H1 (cell line): ENCODE measurements at regions not wholly inside any gene's neighbourhood (a gene's known extent, or its start where the extent isn't known, plus 50 kb on each side); places are given as distances from the start of the nearest gene placed in this dataset.

ENCODE experiments used
- CTCF ChIA-PET: fragments of 300-600 bp; sonication (Branson Sonifier 250); formaldehyde crosslinking; loops from one replicate; lab custom pipeline; 2021; ENCODE audit not compliant: partially characterized antibody; lab: Charles Lee
- POLR2A ChIA-PET: fragments of 300-600 bp; sonication (Branson Sonifier 250); formaldehyde crosslinking; loops from one replicate; lab custom pipeline; 2021; ENCODE audit warnings: inconsistent platforms; ENCODE audit not compliant: partially characterized antibody; lab: Charles Lee
- DNase-seq, 2 experiments: peaks; one replicate each; pipeline versions ENCODE4 v3.0.0 to v3.0.0-alpha.2; 2010 to 2022; ENCODE audit warnings: low spot score in 2 of 2, low read depth in 1 of 2, mixed read lengths in 1 of 2
- FAIRE-seq: peaks from 2 replicates; lab custom pipeline; 2011; peaks lifted over from hg19 to GRCh38; lab: Jason Lieb, UNC
- H2AFZ ChIP-seq: 2 replicates; pipeline ENCODE4 v1.8.1; 2012; ENCODE audit warnings: low read length, inconsistent platforms
- H2AK5ac ChIP-seq: 2 replicates; pipeline ENCODE4 v1.6.1; 2013; ENCODE audit warnings: low read depth, low read length
- H2BK120ac ChIP-seq: replicated peaks from 2 replicates; pipeline ENCODE3; 2013; ENCODE audit warnings: low read depth, low read length, inconsistent platforms
- H2BK12ac ChIP-seq: 2 replicates; pipeline ENCODE4 v1.6.1; 2013; ENCODE audit warnings: low read depth, low read length
- H2BK15ac ChIP-seq: 2 replicates; pipeline ENCODE4 v1.6.1; 2013; ENCODE audit warnings: low read length
- H2BK20ac ChIP-seq: 2 replicates; pipeline ENCODE4 v1.6.1; 2013; ENCODE audit warnings: low read length
- H2BK5ac ChIP-seq: 2 replicates; pipeline ENCODE4 v1.6.1; 2013; ENCODE audit warnings: low read depth, low read length
- H3K14ac ChIP-seq: 2 replicates; pipeline ENCODE4 v1.6.1; 2013; ENCODE audit warnings: inconsistent platforms; ENCODE audit not compliant: insufficient read length
- H3K18ac ChIP-seq: 2 replicates; pipeline ENCODE4 v1.6.1; 2013; ENCODE audit warnings: low read length; ENCODE audit errors: extremely low read depth
- H3K23ac ChIP-seq: 2 replicates; pipeline ENCODE4 v1.6.1; 2013; ENCODE audit warnings: inconsistent platforms; ENCODE audit not compliant: insufficient read length
- H3K23me2 ChIP-seq: 2 replicates; pipeline ENCODE4 v1.6.1; 2013; ENCODE audit warnings: low read depth, low read length
- H3K27ac ChIP-seq: 2 replicates; pipeline ENCODE4 v1.6.1; 2011; ENCODE audit warnings: low read depth, low read length, inconsistent platforms
- H3K27me3 ChIP-seq, 4 experiments: replicated peaks in 1 of 4; 1 replicate in 1 of 4; 2 replicates in 3 of 4; pipeline versions ENCODE4 v1.6.1 to v1.8.1; 2011 to 2013; ENCODE audit warnings: low read length in 3 of 4, mild to moderate bottlenecking in 3 of 4, inconsistent platforms in 2 of 4, mixed read lengths in 2 of 4, moderate library complexity in 1 of 4; ENCODE audit not compliant: control insufficient read depth in 3 of 4, insufficient read depth in 3 of 4; ENCODE audit errors: extremely low read depth in 1 of 4
- H3K36me3 ChIP-seq, 4 experiments: 2 replicates each; pipeline versions ENCODE4 v1.6.1 to v1.8.1; 2011 to 2013; ENCODE audit warnings: mild to moderate bottlenecking in 4 of 4, low read length in 3 of 4, moderate library complexity in 2 of 4, control low read depth in 1 of 4, inconsistent platforms in 1 of 4; ENCODE audit not compliant: insufficient read depth in 4 of 4, control insufficient read depth in 2 of 4
- H3K4ac ChIP-seq: replicated peaks from 2 replicates; pipeline ENCODE3; 2013; ENCODE audit warnings: low read length, low read depth, mixed read lengths, inconsistent platforms; ENCODE audit not compliant: insufficient read length
- H3K4me1 ChIP-seq, 4 experiments: replicated peaks in 1 of 4; 1 replicate in 1 of 4; 2 replicates in 3 of 4; pipeline versions ENCODE4 v1.6.1 to v1.8.1; 2011 to 2013; ENCODE audit warnings: low read length in 3 of 4, inconsistent platforms in 2 of 4, mixed read lengths in 1 of 4; ENCODE audit not compliant: insufficient read depth in 4 of 4, control insufficient read depth in 3 of 4
- H3K4me2 ChIP-seq, 2 experiments: 2 replicates each; pipeline versions ENCODE4 v1.6.1 to v1.8.1; 2011 to 2013; ENCODE audit warnings: low read depth in 2 of 2, low read length in 2 of 2, control low read depth in 1 of 2, inconsistent platforms in 1 of 2, mild to moderate bottlenecking in 1 of 2; ENCODE audit not compliant: insufficient read depth in 1 of 2
- H3K4me3 ChIP-seq, 4 experiments: fragments of 200-600, 300-600 bp in 1 of 4; sonication (generic), shearing (Covaris generic), sonication (Bioruptor Twin) in 1 of 4; 2 replicates each; pipeline versions ENCODE4 v1.5.1 to v1.8.1; 2011 to 2016; ENCODE audit warnings: low read length in 4 of 4, low read depth in 3 of 4, control low read depth in 2 of 4, inconsistent platforms in 2 of 4, mild to moderate bottlenecking in 2 of 4, mixed read lengths in 1 of 4, moderate library complexity in 1 of 4; ENCODE audit not compliant: insufficient read depth in 2 of 4; ENCODE audit errors: extremely low read depth in 1 of 4
- H3K56ac ChIP-seq: replicated peaks from 2 replicates; pipeline ENCODE3; 2013; ENCODE audit warnings: low read depth, mild to moderate bottlenecking, mixed read lengths, low read length, inconsistent platforms; ENCODE audit not compliant: insufficient read length
- H3K79me1 ChIP-seq: 2 replicates; pipeline ENCODE4 v1.6.1; 2013; ENCODE audit warnings: low read depth, low read length, control low read depth
- H3K79me2 ChIP-seq, 2 experiments: 2 replicates each; pipeline versions ENCODE4 v1.6.1 to v1.8.1; 2012 to 2013; ENCODE audit warnings: low read length in 2 of 2, mild to moderate bottlenecking in 2 of 2, inconsistent platforms in 1 of 2; ENCODE audit not compliant: insufficient read depth in 2 of 2, control insufficient read depth in 1 of 2
- H3K9ac ChIP-seq, 4 experiments: replicated peaks in 1 of 4; 1 replicate in 1 of 4; 2 replicates in 3 of 4; pipeline versions ENCODE4 v1.6.1 to v1.8.1; 2011 to 2013; ENCODE audit warnings: low read depth in 3 of 4, low read length in 3 of 4, control low read depth in 2 of 4, mild to moderate bottlenecking in 2 of 4, moderate library complexity in 2 of 4, inconsistent platforms in 1 of 4; ENCODE audit errors: extremely low read depth in 1 of 4
- H3K9me3 ChIP-seq, 2 experiments: 2 replicates each; pipeline versions ENCODE4 v1.6.1 to v1.8.1; 2012 to 2013; ENCODE audit warnings: mild to moderate bottlenecking in 2 of 2, moderate library complexity in 2 of 2, control low read depth in 1 of 2, inconsistent platforms in 1 of 2, low read depth in 1 of 2, low read length in 1 of 2, mixed read lengths in 1 of 2; ENCODE audit not compliant: insufficient read depth in 2 of 2
- H4K20me1 ChIP-seq, 2 experiments: replicated peaks in 1 of 2; 2 replicates each; pipeline versions ENCODE3 to v1.8.1; 2011 to 2013; ENCODE audit warnings: inconsistent platforms in 2 of 2, low read length in 2 of 2, mild to moderate bottlenecking in 1 of 2; ENCODE audit not compliant: insufficient read depth in 2 of 2, control insufficient read depth in 1 of 2
- H4K5ac ChIP-seq: 2 replicates; pipeline ENCODE4 v1.6.1; 2013; ENCODE audit warnings: low read length, low read depth, mixed read lengths, inconsistent platforms; ENCODE audit not compliant: insufficient read length
- H4K8ac ChIP-seq: 2 replicates; pipeline ENCODE4 v1.8.0; 2013; ENCODE audit warnings: mild to moderate bottlenecking, moderate library complexity, low read length, inconsistent platforms; ENCODE audit not compliant: insufficient read depth; ENCODE audit errors: extremely low read depth
- H4K91ac ChIP-seq: replicated peaks from 2 replicates; pipeline ENCODE3; 2013; ENCODE audit warnings: low read length, mixed read lengths, inconsistent platforms; ENCODE audit not compliant: insufficient read length
- ASH2L ChIP-seq: fragments of 200-600, 300-600 bp; sonication (generic); IDR thresholded peaks from one replicate; pipeline ENCODE4 v1.7.1; 2017; ENCODE audit warnings: low read length
- CHD1 ChIP-seq: IDR thresholded peaks from 2 replicates; pipeline ENCODE4 v1.6.1; 2012; ENCODE audit warnings: low read depth, low read length, improper control_type of control experiment
- RAD21 ChIP-seq, 2 experiments: IDR thresholded peaks in 1 of 2; conservative IDR thresholded peaks in 1 of 2; 2 replicates each; pipeline ENCODE4 v1.6.1; 2011; ENCODE audit warnings: low read depth in 2 of 2, low read length in 2 of 2, improper control_type of control experiment in 1 of 2, inconsistent platforms in 1 of 2, mild to moderate bottlenecking in 1 of 2, moderate library complexity in 1 of 2
- TAF1 ChIP-seq: IDR thresholded peaks from 2 replicates; pipeline ENCODE4 v1.6.1; 2011; ENCODE audit warnings: mild to moderate bottlenecking, low read depth, low read length
- TCF12 ChIP-seq: IDR thresholded peaks from 2 replicates; pipeline ENCODE4 v1.6.1; 2011; ENCODE audit warnings: low read depth, mild to moderate bottlenecking, low read length
- WGBS, 2 experiments: shearing (Covaris generic) in 1 of 2; methylation state at CpG; one replicate each; pipeline versions ENCODE4 v1.1.6 to v1.1.7; 2013 to 2015; ENCODE audit warnings: low lambda C conversion rate in 2 of 2, mixed read lengths in 2 of 2, inconsistent platforms in 1 of 2, low coverage in 1 of 2, missing lambda C conversion rate in 1 of 2; ENCODE audit not compliant: insufficient replicate concordance in 2 of 2, insufficient coverage in 1 of 2, insufficient read length in 1 of 2; ENCODE audit errors: extremely low coverage in 1 of 2, missing lambda C conversion rate in 1 of 2; 5-methylcytosine and 5-hydroxymethylcytosine counted together

DNA sequence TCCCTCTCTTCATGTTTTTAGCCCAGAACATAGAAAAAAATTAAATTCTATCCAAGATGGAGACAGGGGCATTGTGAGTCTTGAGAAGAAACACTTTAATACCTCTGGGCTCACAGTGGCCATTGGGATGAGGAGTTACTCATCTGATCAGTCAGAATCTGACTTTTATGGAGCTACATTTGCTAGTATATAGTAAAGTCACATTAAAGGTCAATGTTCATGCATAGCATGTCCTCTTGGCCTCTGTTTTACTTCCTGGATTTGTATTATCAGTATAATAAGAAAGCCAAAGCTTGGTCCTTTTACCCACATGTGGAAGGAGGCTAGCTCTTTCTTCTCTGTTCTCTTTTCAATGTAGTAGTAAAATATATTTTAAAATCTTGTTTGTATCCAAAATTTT lies 93.6 kb upstream of the CNOT2 start (continued):
- TF ChIP-seq TCF12 = no peak

DNA sequence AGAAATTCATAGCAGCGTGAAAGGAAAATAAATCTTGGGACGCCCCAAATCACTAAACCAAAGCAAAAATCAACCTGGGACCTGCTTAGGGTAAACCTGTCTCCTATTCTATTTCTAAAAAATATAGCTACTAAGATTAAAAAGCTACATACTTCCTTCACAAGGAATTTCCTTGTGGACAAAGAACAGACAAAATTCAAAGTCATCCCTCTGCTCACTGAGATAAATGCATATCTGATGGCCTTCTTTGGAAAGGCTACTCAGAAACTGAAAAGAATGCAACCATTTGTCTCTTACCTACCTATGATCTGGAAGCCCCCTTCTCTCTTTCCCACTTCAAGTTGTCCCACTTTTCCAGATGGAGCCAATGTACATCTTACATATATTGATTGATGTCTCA lies 93.0 kb upstream of the CNOT2 start:
- ChIA-PET POLR2A (no interaction called here), CTCF (interaction anchor here (1.1 kb wide), 1 partner anchor 14 kb away, joined by 3 read pairs; no protein-coding TSS in a partner anchor)
- Histone ChIP-seq H3K14ac (no peak overlapping the region), H4K91ac (no peak overlapping the region), H2BK12ac (no peak overlapping the region), H3K4me1 (no peaks in the 10 kb centered on the region), H3K9me3 (peaks cover 13 to 21% of the 10 kb centered on the region in 2 experiments), H4K8ac (no peak overlapping the region), H4K5ac (no peak overlapping the region), H3K4ac (no peak overlapping the region), H2BK5ac (no peak overlapping the region), H3K27me3 (no peaks in the 10 kb centered on the region), H2BK15ac (no peak overlapping the region), H3K23ac (no peak overlapping the region), H2AFZ (no peak overlapping the region), H3K36me3 (no peaks in the 10 kb centered on the region), H2BK120ac (no peak overlapping the region), H3K4me3 (no peak overlapping the region), H3K27ac (no peak overlapping the region), H3K18ac (no peak overlapping the region), H3K9ac (no peak overlapping the region), H3K79me2 (no peaks in the 10 kb centered on the region), H2AK5ac (no peak overlapping the region), H2BK20ac (no peak overlapping the region), H3K23me2 (no peaks in the 10 kb centered on the region), H3K4me2 (no peak overlapping the region), H3K79me1 (no peaks in the 10 kb centered on the region), H3K56ac (no peak overlapping the region), H4K20me1 (no peaks in the 10 kb centered on the region)
- no peak for DNase-seq
- 91% methylated on average over 2 of the region's 2 CpGs; no CpG with 5 or more reads in 1 of the 2 experiments for WGBS, 2 experiments
- no peak for FAIRE-seq
- TF ChIP-seq ASH2L (no peak), CHD1 (no peak), TCF12 (no peak), RAD21 (IDR thresholded peaks at IDR 0.05 in 1 of 2, conservative IDR thresholded peaks at IDR 0.05 in 1 of 2; ENCODE audit: low read depth in 2 of 2, low read length in 2 of 2) (no peak), TAF1 (no peak)
